ENCODE measurements at regions not wholly inside any gene's neighbourhood (a gene's known extent, or its start where the extent isn't known, plus 50 kb on each side); places are given as distances from the start of the nearest gene placed in this dataset.

- TF ChIP-seq EZH2 (IDR thresholded peaks at IDR 0.05; ENCODE audit: borderline replicate concordance, low read length) (no peak), CTCF (conservative IDR thresholded peaks at IDR 0.05 in 1 of 2, IDR thresholded peaks at IDR 0.05 in 1 of 2; ENCODE audit: extremely low read depth in 1 of 2, insufficient read depth in 1 of 2, low read depth in 1 of 2, low read length in 2 of 2) (no peak)
Observed at GRCh38 chr20:12318043-12318442, 400.4 kb downstream of the BTBD3 start.
